Activated naive CD4-positive, alpha-beta T cell (primary cell): ENCODE measurements at regions not wholly inside any gene's neighbourhood (a gene's known extent, or its start where the extent isn't known, plus 50 kb on each side); places are given as distances from the start of the nearest gene placed in this dataset.

Source experiments
- DNase-seq, 4 experiments: peaks; one replicate each; lab custom pipeline; 2025; lab: John Stamatoyannopoulos, UW

- no peak for DNase-seq
Measured at GRCh38 chr10:104505521-104506042, 135.5 kb upstream of the SORCS3 start.

- DNase-seq, result no peak
Measured at GRCh38 chr10:104509981-104510380, 131.1 kb upstream of the SORCS3 start.

DNA sequence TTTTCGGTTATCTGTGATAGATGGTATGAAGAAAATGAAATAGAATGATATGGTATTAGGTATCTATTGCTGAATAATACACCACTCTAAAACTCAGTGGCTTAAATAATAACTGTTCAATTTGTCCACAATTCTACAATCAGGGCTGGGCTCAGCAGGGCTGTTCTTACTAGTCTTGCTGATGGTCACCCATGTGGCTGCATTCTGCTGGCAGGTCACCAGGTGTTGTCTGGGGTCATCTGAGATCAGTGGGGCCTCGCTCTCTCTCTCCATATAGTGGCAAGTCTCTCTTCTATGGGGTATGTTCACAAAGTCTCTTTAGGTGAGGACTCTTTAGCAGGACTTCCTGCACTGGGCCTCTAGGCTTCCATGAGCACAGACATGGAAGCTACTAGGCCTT is 130.4 kb upstream of the SORCS3 start:
- no peak for DNase-seq

DNA sequence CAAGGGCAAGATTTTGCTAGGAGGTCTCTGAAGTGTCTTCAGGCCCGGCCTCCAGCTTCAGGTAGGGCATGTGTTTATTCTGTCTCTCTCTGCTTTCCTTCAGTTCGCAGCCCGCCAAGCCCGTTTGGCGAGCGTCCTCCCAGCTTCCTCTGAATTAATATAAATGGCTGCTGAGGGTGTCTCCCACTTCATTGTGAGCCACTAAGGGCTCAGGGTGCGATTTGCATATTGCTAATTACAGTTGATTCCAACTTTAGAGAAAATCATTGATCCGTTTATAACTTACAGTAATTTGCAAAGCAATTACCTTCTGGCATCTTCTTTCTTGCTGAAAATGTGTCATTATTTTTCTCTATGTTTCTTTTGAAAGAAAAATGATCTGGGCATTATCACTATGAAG is 128.3 kb upstream of the SORCS3 start:
- DNase-seq, result no peak

GRCh38 chr10:104515678-104516199 is 125.4 kb upstream of the SORCS3 start:
- no peak for DNase-seq

DNA sequence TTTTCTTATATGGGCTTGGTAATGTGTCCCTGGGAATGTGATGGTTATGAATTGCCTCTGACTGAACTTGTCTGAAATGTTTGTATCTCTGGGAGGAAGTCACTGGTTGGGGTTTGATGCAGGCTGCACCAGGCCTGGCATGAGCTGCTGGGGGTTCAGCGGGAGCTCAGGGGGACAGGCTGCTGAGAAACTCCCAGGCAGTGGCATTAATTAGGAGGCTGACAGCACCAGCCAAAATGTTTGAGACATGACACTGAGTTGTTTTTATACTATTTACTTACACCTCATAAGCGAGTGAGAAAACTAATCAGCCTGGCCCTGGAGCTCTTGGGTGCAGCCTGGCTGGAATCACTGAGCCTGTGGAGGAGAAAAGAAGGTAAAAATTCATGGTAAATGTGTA is 124.1 kb upstream of the SORCS3 start:
- DNase-seq, result no peak

DNA sequence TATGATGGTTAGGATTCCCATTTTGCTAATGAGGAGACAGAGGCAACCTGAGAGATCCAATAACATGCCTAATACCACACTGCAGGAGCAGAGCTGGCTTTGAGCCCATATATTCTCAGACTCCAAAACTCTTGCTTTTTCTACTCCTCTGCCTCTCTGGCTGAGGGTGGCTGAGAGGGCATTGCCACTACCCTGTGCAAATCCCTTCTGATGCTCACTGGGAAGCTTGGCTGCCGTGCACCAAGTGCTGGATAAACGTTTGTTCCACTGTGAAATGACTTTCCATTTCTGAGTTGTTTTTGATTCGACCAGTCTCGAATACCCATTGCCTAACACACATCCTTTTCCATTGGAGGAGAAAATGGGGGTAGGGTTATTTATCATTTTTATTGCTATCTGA is 123.1 kb upstream of the SORCS3 start:
- no peak for DNase-seq

GRCh38 chr10:104518891-104519290 is 122.2 kb upstream of the SORCS3 start:
- DNase-seq, result no peak

DNA sequence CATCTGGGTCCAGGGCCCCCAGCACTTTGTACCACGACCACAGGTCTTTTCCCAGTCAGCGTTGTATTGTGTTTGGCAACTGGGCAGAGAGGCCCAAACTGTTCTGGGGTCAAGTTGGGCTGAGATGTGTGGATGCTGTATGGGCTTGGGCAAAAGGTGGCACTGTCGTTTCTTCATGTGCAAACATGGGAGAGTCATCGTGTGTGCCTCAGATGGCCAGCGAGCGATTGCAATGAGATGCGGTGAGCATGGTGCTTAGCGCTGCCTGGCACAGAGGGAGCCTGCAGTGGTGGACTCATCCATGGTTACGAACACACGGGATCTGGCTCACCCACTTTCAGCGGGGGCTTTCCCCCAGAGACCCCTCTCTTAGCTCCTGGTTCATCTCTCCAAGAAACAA is 120.4 kb upstream of the SORCS3 start:
- no peak for DNase-seq

DNA sequence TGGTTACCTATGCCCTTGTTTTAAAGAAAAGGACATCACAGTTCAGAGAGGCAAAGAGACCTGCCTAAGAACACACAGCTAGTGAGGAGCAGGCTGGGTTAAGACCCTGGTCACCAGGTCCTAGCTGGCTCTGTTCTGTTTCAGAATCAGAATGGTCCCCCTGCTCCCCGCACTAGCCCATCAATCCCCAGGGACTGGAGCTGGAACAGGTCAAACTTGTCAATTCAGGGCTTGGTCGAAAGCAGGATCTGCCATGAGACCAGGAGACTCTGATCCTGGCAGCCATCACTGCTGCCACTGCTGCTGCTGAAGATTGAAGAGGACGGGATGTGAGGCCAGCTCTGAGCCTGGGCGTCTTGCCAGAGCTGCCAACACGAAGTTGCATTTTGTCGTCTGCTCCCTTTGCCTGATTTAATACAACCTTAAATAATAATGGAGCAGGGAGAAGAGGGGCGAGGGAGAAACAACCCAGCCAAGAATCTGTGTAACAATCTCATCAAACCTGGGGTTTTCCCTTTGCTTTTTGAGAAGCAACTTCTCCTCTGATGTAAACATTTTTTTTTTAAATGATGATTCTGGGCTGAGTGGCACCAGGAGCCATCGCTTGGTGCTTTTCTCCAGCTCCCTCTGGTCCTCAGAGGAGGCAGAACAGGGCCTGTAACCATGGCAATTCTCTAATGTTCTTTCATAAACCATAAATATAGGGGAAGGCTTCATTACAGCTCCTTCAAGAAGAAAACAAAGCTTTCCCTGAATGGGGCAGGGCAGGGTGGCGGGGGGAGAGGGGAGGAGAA is 119.0 kb upstream of the SORCS3 start:
- DNase-seq, result no peak

GRCh38 chr10:104526188-104526587 is 114.9 kb upstream of the SORCS3 start:
- no peak for DNase-seq

- no peak for DNase-seq
Measured at GRCh38 chr10:104527013-104527412, 114.1 kb upstream of the SORCS3 start.

GRCh38 chr10:104540181-104540580 is 100.9 kb upstream of the SORCS3 start:
- no peak for DNase-seq

DNA sequence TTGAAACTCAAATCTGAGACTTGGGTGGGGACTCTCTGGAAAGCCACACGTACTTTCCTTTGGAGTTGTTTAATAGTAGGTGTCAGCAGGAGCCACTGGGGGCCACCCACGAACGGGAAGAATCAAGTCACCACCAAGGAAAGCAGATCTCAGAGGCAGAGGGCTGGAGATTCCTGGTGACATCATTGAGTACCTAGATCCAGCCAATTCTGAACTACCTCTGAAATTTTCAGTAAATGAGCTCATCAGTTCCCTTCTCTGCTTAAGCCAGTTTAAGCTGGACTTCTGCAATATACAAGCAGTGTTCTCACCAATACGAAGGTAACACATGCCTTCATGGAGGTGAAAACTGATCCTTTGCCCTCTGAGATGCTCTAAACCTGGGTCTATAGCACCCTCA is 99.3 kb upstream of the SORCS3 start:
- DNase-seq, result no peak

- DNase-seq, result no peak
Measured at GRCh38 chr10:104546336-104546735, 94.8 kb upstream of the SORCS3 start.

- no peak for DNase-seq
Measured at GRCh38 chr10:104546756-104547155, 94.3 kb upstream of the SORCS3 start.

- no peak for DNase-seq
Measured at GRCh38 chr10:104548090-104548489, 93.0 kb upstream of the SORCS3 start.

- DNase-seq, result no peak
Measured at GRCh38 chr10:104556831-104557230, 84.3 kb upstream of the SORCS3 start.

DNA sequence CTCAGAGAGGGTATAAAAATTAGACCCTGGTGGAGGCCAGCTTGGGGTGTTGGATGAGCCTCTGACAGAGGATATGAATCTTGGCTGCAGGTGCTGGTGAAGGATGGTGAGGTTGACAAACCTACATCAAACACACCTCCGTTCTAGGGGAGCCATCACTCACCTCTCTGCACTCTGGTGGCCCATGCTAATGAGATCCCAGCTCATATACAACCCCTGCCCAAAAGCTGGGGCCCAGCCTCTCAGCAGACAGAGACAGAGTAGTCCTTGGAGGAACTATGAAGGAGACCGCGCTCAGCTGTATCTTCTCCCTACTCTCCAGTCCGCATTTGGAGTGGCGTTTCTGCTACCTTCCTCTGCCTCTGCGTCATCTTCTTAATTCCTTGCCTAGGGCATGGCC is 83.1 kb upstream of the SORCS3 start:
- DNase-seq, result no peak

DNA sequence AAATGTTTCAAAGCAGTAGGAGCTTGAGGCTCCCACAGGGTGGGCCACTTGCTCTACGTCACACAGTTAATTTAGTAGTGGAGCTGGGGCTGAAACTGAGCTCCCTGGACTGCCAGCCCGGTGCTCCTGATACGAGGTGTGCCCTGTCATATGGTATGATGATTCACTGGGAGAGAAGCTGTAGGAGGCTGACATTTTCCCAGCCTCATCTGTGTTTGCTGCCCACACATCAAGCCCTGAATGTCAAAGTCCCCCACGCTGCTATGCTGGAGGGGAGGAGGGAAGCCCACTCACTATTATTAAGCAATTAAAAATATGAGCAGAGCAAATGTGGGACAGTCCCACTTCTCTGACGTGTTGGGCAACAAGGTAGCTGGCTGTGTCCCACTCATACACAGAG is 81.2 kb upstream of the SORCS3 start:
- no peak for DNase-seq

- no peak for DNase-seq
Measured at GRCh38 chr10:104563051-104563450, 78.0 kb upstream of the SORCS3 start.

DNA sequence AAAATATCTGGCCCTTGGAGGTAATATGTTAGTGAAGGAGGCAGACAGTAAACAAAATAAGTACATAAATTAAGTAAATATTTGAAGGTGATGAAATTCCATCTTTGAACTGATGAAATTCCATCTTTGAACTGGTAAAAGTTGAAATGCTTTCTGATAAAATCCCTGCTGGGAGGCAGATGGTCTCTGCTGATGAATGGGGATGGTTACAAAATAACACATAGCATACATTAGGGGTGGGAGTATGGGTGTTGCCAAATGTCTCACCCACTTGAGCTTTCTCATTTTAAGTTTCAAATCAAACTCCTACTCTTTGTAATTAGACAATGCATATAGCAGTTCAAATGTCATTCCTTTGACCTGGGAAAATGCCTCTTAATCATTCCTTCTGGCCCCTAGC is 77.5 kb upstream of the SORCS3 start:
- DNase-seq, result no peak

- DNase-seq, result no peak
Measured at GRCh38 chr10:104574427-104574826, 66.7 kb upstream of the SORCS3 start.

- DNase-seq, result no peak
Measured at GRCh38 chr10:104574838-104575237, 66.3 kb upstream of the SORCS3 start.
